ENCODE measurements at regions not wholly inside any gene's neighbourhood (a gene's known extent, or its start where the extent isn't known, plus 50 kb on each side); places are given as distances from the start of the nearest gene placed in this dataset.

DNA sequence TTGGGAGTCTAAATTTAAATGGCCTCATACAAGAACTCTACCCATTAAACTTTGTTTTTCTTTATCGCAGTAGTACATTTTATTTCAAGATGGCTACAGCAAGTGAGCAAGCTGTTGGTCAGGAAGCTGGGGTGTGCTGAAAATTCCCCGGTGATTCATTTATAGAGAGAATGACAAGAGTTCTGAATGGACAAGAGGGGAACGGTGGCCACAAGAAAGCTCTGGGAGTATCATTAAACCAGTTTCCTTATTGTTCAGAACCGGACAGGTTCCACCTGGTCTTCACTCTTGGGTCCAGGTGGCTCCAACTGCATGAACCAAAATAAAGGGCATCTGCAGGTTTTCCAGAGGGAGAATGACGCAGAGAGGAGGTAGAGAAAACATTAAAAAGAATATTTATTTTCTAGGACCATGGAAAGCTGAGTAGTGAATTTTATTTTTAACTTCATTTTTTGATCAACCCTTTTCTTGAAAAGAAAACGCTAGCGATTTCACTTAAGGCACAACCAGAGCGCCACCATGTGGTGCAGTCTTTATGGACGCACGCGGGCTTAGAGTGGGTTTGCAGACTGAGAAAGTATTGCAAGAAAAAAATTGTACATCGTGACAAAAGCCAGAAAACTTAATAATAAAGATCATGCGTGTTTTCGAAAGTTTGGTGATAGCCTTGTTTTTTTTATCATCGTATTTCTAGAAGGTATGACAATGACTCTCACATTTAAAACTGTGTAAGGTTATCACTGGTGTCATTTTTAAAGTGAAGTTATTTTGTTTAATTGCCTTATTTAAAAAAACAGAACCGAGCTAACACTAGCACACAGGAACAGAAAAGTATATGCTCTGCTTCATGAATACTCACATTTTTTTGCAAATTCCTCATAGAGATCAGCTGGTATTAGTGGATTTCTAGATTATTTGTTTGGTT is 97.9 kb upstream of the NOL4 start (continued):
- TF ChIP-seq FOS (IDR thresholded peaks at IDR 0.05; ENCODE audit: borderline replicate concordance, extremely low read depth, insufficient read length) (no peak), ZNF207 (IDR thresholded peaks at IDR 0.05; ENCODE audit: borderline replicate concordance) (no peak), RBBP5 (conservative IDR thresholded peaks at IDR 0.05) (no peak), POU2F2 (IDR thresholded peaks at IDR 0.05; ENCODE audit: borderline replicate concordance, low read depth, low read length) (0 out of 3 replicates have a peak, but pooled peaks have one; percentile 37), ZBED1 (IDR thresholded peaks at IDR 0.05; ENCODE audit: borderline replicate concordance) (peak; percentile 88; the same call in 1 of the 2 replicates), JUND (IDR thresholded peaks at IDR 0.05; ENCODE audit: low read depth, low read length) (peak; percentile 70; the same call in 1 of the 2 replicates), NR2C2 (IDR thresholded peaks at IDR 0.05; ENCODE audit: borderline replicate concordance, control insufficient read depth, insufficient read length, low read depth) (no peak)
- TF ChIP-seq, protein P1, sequence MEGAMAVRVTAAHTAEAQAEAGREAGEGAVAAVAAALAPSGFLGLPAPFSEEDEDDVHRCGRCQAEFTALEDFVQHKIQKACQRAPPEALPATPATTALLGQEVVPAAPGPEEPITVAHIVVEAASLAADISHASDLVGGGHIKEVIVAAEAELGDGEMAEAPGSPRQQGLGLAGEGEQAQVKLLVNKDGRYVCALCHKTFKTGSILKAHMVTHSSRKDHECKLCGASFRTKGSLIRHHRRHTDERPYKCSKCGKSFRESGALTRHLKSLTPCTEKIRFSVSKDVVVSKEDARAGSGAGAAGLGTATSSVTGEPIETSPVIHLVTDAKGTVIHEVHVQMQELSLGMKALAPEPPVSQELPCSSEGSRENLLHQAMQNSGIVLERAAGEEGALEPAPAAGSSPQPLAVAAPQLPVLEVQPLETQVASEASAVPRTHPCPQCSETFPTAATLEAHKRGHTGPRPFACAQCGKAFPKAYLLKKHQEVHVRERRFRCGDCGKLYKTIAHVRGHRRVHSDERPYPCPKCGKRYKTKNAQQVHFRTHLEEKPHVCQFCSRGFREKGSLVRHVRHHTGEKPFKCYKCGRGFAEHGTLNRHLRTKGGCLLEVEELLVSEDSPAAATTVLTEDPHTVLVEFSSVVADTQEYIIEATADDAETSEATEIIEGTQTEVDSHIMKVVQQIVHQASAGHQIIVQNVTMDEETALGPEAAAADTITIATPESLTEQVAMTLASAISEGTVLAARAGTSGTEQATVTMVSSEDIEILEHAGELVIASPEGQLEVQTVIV (IDR thresholded peaks at IDR 0.05; ENCODE audit: borderline replicate concordance, partially characterized antibody): no peak

DNA sequence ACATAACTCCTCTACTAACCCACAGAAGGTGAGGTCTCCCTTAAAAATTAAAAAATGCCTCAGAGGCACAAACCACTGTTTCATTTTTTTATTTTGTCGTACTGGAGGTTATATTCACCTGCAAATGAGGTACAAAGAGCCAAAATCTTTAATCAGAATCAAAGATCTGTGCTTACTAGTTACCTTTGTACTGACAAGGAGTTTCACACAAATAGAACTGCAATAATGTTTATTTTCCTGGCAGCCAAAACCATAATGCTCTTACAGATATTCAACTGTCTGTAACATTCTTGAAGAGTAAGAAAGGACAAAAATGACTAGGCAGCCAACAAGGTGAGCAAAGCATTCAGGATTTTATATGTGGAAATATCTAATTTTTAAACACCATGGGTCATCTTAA is 105.1 kb upstream of the NOL4 start:
- Histone ChIP-seq H3K4me3 (no peak overlapping the region), H3K9ac (ENCODE audit: control insufficient read depth, insufficient read depth, low read length) (no peak overlapping the region), H3K4me2 (ENCODE audit: control insufficient read depth, insufficient read depth) (no peak overlapping the region), H2AFZ (ENCODE audit: control insufficient read depth, low read depth, low read length) (no peak overlapping the region), H3K79me2 (ENCODE audit: control insufficient read depth, insufficient read depth, low read length) (no peaks in the 10 kb centered on the region), H4K20me1 (ENCODE audit: control insufficient read depth, insufficient read depth) (no peaks in the 10 kb centered on the region), H3K27me3 (replicated peaks in 1 of 2; ENCODE audit: control insufficient read depth in 2 of 2, insufficient read depth in 2 of 2, low read length in 1 of 2) (no peaks in the 10 kb centered on the region), H3K36me3 (ENCODE audit: control insufficient read depth in 2 of 2, insufficient read depth in 2 of 2, low read length in 1 of 2) (no peaks in the 10 kb centered on the region), H3K4me1 (ENCODE audit: control insufficient read depth, insufficient read depth, low read length) (no peaks in the 10 kb centered on the region), H3K27ac (ENCODE audit: control insufficient read depth, insufficient read depth) (no peak overlapping the region), H3K9me3 (replicated peaks; ENCODE audit: control insufficient read depth, insufficient read depth, low read length) (no peaks in the 10 kb centered on the region; the same call in 2 of the 3 replicates)
- intact Hi-C loops (cut with micrococcal nuclease; ENCODE audit: unreplicated experiment) (no loop called here), in situ Hi-C loops (cut with MboI) (loop anchor here (10.0 kb wide), 1 partner anchor 495 kb away; no protein-coding TSS in a partner anchor)
- RAD21 ChIA-PET (ENCODE audit: unreplicated experiment): no interaction called here
- WGBS (ENCODE audit: insufficient coverage, insufficient replicate concordance, low lambda C conversion rate, missing lambda C conversion rate): 4% methylated on average over 1 of the region's 1 CpG
- DNase-seq (ENCODE audit: low read depth, low spot score) (no peak), ATAC-seq (no peak), FAIRE-seq (no peak)
- CTCF ChIA-PET: no interaction called here
- POLR2A ChIA-PET: no interaction called here
- SMC1A ChIA-PET (ENCODE audit: uncharacterized antibody, unreplicated experiment): interaction anchor here (0.9 to 1.0 kb wide), 2 partner anchors 10 to 24 kb away, joined by 3 read pairs; no protein-coding TSS in a partner anchor
- BruUV-seq (replicated peaks): no TSS peak
- TF ChIP-seq, protein P2, sequence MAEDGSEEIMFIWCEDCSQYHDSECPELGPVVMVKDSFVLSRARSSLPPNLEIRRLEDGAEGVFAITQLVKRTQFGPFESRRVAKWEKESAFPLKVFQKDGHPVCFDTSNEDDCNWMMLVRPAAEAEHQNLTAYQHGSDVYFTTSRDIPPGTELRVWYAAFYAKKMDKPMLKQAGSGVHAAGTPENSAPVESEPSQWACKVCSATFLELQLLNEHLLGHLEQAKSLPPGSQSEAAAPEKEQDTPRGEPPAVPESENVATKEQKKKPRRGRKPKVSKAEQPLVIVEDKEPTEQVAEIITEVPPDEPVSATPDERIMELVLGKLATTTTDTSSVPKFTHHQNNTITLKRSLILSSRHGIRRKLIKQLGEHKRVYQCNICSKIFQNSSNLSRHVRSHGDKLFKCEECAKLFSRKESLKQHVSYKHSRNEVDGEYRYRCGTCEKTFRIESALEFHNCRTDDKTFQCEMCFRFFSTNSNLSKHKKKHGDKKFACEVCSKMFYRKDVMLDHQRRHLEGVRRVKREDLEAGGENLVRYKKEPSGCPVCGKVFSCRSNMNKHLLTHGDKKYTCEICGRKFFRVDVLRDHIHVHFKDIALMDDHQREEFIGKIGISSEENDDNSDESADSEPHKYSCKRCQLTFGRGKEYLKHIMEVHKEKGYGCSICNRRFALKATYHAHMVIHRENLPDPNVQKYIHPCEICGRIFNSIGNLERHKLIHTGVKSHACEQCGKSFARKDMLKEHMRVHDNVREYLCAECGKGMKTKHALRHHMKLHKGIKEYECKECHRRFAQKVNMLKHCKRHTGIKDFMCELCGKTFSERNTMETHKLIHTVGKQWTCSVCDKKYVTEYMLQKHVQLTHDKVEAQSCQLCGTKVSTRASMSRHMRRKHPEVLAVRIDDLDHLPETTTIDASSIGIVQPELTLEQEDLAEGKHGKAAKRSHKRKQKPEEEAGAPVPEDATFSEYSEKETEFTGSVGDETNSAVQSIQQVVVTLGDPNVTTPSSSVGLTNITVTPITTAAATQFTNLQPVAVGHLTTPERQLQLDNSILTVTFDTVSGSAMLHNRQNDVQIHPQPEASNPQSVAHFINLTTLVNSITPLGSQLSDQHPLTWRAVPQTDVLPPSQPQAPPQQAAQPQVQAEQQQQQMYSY (CRISPR knock-in tag; IDR thresholded peaks at IDR 0.05): no peak
- no peak for TF ChIP-seq LARP7 (IDR thresholded peaks at IDR 0.05)

Data from GM12878 (cell line).